Common myeloid progenitor, CD34-positive (primary cell): ENCODE measurements at regions not wholly inside any gene's neighbourhood (a gene's known extent, or its start where the extent isn't known, plus 50 kb on each side); places are given as distances from the start of the nearest gene placed in this dataset.
A peak's percentile ranks its signal among the peaks of the same experiment; 100 is the strongest.

ENCODE experiments used
- CTCF ChIA-PET: fragments of 350-600 bp; sonication (Branson Sonifier 250); formaldehyde crosslinking; loops from one replicate; lab custom pipeline; 2021; ENCODE audit warnings: antibody characterized with exemption; lab: Charles Lee
- POLR2A ChIA-PET: fragments of 350-600 bp; sonication (Branson Sonifier 250); formaldehyde crosslinking; loops from one replicate; lab custom pipeline; 2021; ENCODE audit warnings: antibody characterized with exemption; lab: Charles Lee
- DNase-seq, 3 donors: peaks; one replicate each; pipeline versions ENCODE4 v3.0.0 to v3.0.0-alpha.2; 2013
- H3K27ac ChIP-seq, 2 experiments: 1 replicate in 1 of 2; 2 replicates in 1 of 2; pipeline ENCODE4 v1.7.0; 2013; ENCODE audit warnings: inconsistent platforms in 2 of 2, low read length in 2 of 2, mild to moderate bottlenecking in 2 of 2, low read depth in 1 of 2, moderate library complexity in 1 of 2; ENCODE audit not compliant: severe bottlenecking in 2 of 2, insufficient read depth in 1 of 2, poor library complexity in 1 of 2
- H3K27me3 ChIP-seq, 5 experiments: replicated peaks in 2 of 5; 1 replicate in 3 of 5; 2 replicates in 2 of 5; pipeline versions ENCODE4 v1.6.1 to v1.7.0; 2013; ENCODE audit warnings: low read length in 4 of 5, mild to moderate bottlenecking in 2 of 5, moderate library complexity in 2 of 5, inconsistent platforms in 1 of 5; ENCODE audit not compliant: insufficient read depth in 5 of 5, control insufficient read depth in 4 of 5
- H3K36me3 ChIP-seq, 4 experiments: 1 replicate in 2 of 4; 2 replicates in 2 of 4; pipeline versions ENCODE4 v1.6.1 to v1.7.0; 2013; ENCODE audit warnings: low read length in 3 of 4, control low read depth in 1 of 4, mild to moderate bottlenecking in 1 of 4; ENCODE audit not compliant: control insufficient read depth in 4 of 4, insufficient read depth in 4 of 4
- H3K4me1 ChIP-seq, 4 experiments: 1 replicate in 3 of 4; 2 replicates in 1 of 4; pipeline versions ENCODE4 v1.6.1 to v1.7.1; 2013; ENCODE audit warnings: low read length in 3 of 4, mild to moderate bottlenecking in 3 of 4, control low read depth in 1 of 4, inconsistent platforms in 1 of 4, moderate library complexity in 1 of 4; ENCODE audit not compliant: control insufficient read depth in 4 of 4, insufficient read depth in 4 of 4; ENCODE audit errors: control extremely low read depth in 1 of 4
- H3K4me3 ChIP-seq, 7 experiments: 1 replicate in 4 of 7; 2 replicates in 3 of 7; pipeline versions ENCODE4 v1.5.1 to v1.7.0; 2013; ENCODE audit warnings: mild to moderate bottlenecking in 7 of 7, low read length in 6 of 7, moderate library complexity in 6 of 7, inconsistent platforms in 2 of 7, low read depth in 2 of 7, control low read depth in 1 of 7; ENCODE audit not compliant: insufficient read depth in 4 of 7, control insufficient read depth in 1 of 7; ENCODE audit errors: extremely low read depth in 1 of 7
- H3K9me3 ChIP-seq, 5 experiments: 1 replicate in 4 of 5; 2 replicates in 1 of 5; pipeline versions ENCODE4 v1.6.1 to v1.7.1; 2013; ENCODE audit warnings: low read length in 4 of 5, mild to moderate bottlenecking in 2 of 5, inconsistent platforms in 1 of 5, low read depth in 1 of 5, moderate library complexity in 1 of 5; ENCODE audit not compliant: control insufficient read depth in 4 of 5, insufficient read depth in 2 of 5; ENCODE audit errors: control extremely low read depth in 1 of 5
- WGBS: methylation state at CpG from one replicate; pipeline ENCODE4 v1.1.5; 2013; ENCODE audit not compliant: insufficient coverage; 5-methylcytosine and 5-hydroxymethylcytosine counted together

GRCh38 chr13:72437458-72437857 is 290.0 kb downstream of the MZT1 start:
- POLR2A ChIA-PET, result no interaction called here
- CTCF ChIA-PET, result no interaction called here

GRCh38 chr13:72435251-72435650 is 292.2 kb downstream of the MZT1 start:
- WGBS, result 71% methylated on average over 1 of the region's 2 CpGs
- Histone ChIP-seq H3K27me3 (no peaks in the 10 kb centered on the region), H3K36me3 (no peaks in the 10 kb centered on the region), H3K4me1 (no peaks in the 10 kb centered on the region), H3K4me3 (no peak overlapping the region), H3K9me3 (no peaks in the 10 kb centered on the region), H3K27ac (no peak overlapping the region)
- no peak for DNase-seq
- ChIA-PET POLR2A (no interaction called here), CTCF (no interaction called here)

More at GRCh38 chr13:72437458-72437857, 290.0 kb downstream of the MZT1 start:
- H3K27ac ChIP-seq, result no peak overlapping the region
- H3K4me1 ChIP-seq, result no peaks in the 10 kb centered on the region
- no peaks in the 10 kb centered on the region for H3K9me3 ChIP-seq
- no peak overlapping the region for H3K4me3 ChIP-seq
- H3K36me3 ChIP-seq, result no peaks in the 10 kb centered on the region
- DNase-seq, result peak in 2 of 3 donors; percentile 15 to 24
- 53% methylated on average over 1 of the region's 1 CpG for WGBS
- no peaks in the 10 kb centered on the region for H3K27me3 ChIP-seq

- no peak overlapping the region for H3K27ac ChIP-seq
- no peak for DNase-seq
- CTCF ChIA-PET, result no interaction called here
- POLR2A ChIA-PET, result no interaction called here
- H3K4me1 ChIP-seq, result no peaks in the 10 kb centered on the region
- H3K4me3 ChIP-seq, result no peak overlapping the region
- no peaks in the 10 kb centered on the region for H3K27me3 ChIP-seq
- no peaks in the 10 kb centered on the region for H3K36me3 ChIP-seq
- WGBS, result 81% methylated on average over 2 of the region's 3 CpGs
- no peaks in the 10 kb centered on the region for H3K9me3 ChIP-seq
Measured at GRCh38 chr13:72431981-72432682, 295.3 kb downstream of the MZT1 start.

GRCh38 chr13:72430923-72431322 is 296.5 kb downstream of the MZT1 start:
- Histone ChIP-seq H3K27ac (no peak overlapping the region), H3K4me3 (no peak overlapping the region), H3K4me1 (no peaks in the 10 kb centered on the region), H3K9me3 (no peaks in the 10 kb centered on the region), H3K27me3 (no peaks in the 10 kb centered on the region), H3K36me3 (no peaks in the 10 kb centered on the region)
- POLR2A ChIA-PET, result no interaction called here
- WGBS, result no CpG with 5 or more reads among the region's 4 CpGs
- DNase-seq, result no peak
- CTCF ChIA-PET, result no interaction called here

- Histone ChIP-seq H3K27ac (no peak overlapping the region), H3K36me3 (no peaks in the 10 kb centered on the region), H3K4me1 (no peaks in the 10 kb centered on the region), H3K9me3 (no peaks in the 10 kb centered on the region), H3K4me3 (no peak overlapping the region), H3K27me3 (no peaks in the 10 kb centered on the region)
- 100% methylated on average over 5 of the region's 7 CpGs for WGBS
- peak in 2 of 3 donors; percentile 1 to 20 for DNase-seq
- POLR2A ChIA-PET, result no interaction called here
- CTCF ChIA-PET, result no interaction called here
Measured at GRCh38 chr13:72427757-72428528, 299.5 kb downstream of the MZT1 start.

- no peak overlapping the region for H3K27ac ChIP-seq
- H3K4me3 ChIP-seq, result no peak overlapping the region
- 100% methylated on average over 1 of the region's 2 CpGs for WGBS
- H3K36me3 ChIP-seq, result no peaks in the 10 kb centered on the region
- no peaks in the 10 kb centered on the region for H3K9me3 ChIP-seq
- no peaks in the 10 kb centered on the region for H3K4me1 ChIP-seq
- H3K27me3 ChIP-seq, result no peaks in the 10 kb centered on the region
- CTCF ChIA-PET, result no interaction called here
- DNase-seq, result no peak
- POLR2A ChIA-PET, result no interaction called here
Measured at GRCh38 chr13:72424059-72424458, 303.4 kb downstream of the MZT1 start.

- WGBS, result 96% methylated on average over 2 of the region's 3 CpGs
- Histone ChIP-seq H3K27me3 (no peaks in the 10 kb centered on the region), H3K4me1 (no peaks in the 10 kb centered on the region), H3K36me3 (no peaks in the 10 kb centered on the region), H3K4me3 (no peak overlapping the region), H3K27ac (no peak overlapping the region), H3K9me3 (no peaks in the 10 kb centered on the region)
- CTCF ChIA-PET, result no interaction called here
- POLR2A ChIA-PET, result no interaction called here
- no peak for DNase-seq
Measured at GRCh38 chr13:72415817-72416216, 311.6 kb downstream of the MZT1 start.
